HG03095 (cell line): ENCODE measurements at regions not wholly inside any gene's neighbourhood (a gene's known extent, or its start where the extent isn't known, plus 50 kb on each side); places are given as distances from the start of the nearest gene placed in this dataset.
"Not testable (repeated sequence)": the region's sequence is repeated elsewhere in the genome, so short reads cannot be mapped to it uniquely, and the experiment has no call there.

ENCODE experiments used
- ATAC-seq: cut with Tn5 transposase; IDR thresholded peaks from one replicate; pipeline ENCODE4 v1.9.1; 2021; ENCODE audit warnings: moderate library complexity; ENCODE audit not compliant: unreplicated experiment

- not testable (repeated sequence) for ATAC-seq
Observed at GRCh38 chr2:87343347-87343746, 321.7 kb upstream of the PLGLB1 start.

GRCh38 chr2:87345283-87345682, 323.6 kb upstream of the PLGLB1 start:
- not testable (repeated sequence) for ATAC-seq

- not testable (repeated sequence) for ATAC-seq
Observed at GRCh38 chr2:87348556-87348955, 326.9 kb upstream of the PLGLB1 start.

GRCh38 chr2:87349006-87349405, 327.4 kb upstream of the PLGLB1 start:
- ATAC-seq = not testable (repeated sequence)

- not testable (repeated sequence) for ATAC-seq
Observed at GRCh38 chr2:87352178-87352934, 330.7 kb upstream of the PLGLB1 start.

GRCh38 chr2:87353408-87353807, 331.8 kb upstream of the PLGLB1 start:
- not testable (repeated sequence) for ATAC-seq

GRCh38 chr2:87354102-87354501, 332.5 kb upstream of the PLGLB1 start:
- not testable (repeated sequence) for ATAC-seq

- not testable (repeated sequence) for ATAC-seq
Observed at GRCh38 chr2:87360250-87360649, 338.6 kb upstream of the PLGLB1 start.

GRCh38 chr2:87360927-87361326, 339.3 kb upstream of the PLGLB1 start:
- ATAC-seq = not testable (repeated sequence)

GRCh38 chr2:87361805-87362204, 340.2 kb upstream of the PLGLB1 start:
- ATAC-seq = not testable (repeated sequence)

- not testable (repeated sequence) for ATAC-seq
Observed at GRCh38 chr2:87364379-87364778, 342.7 kb upstream of the PLGLB1 start.

GRCh38 chr2:87365038-87365437, 343.4 kb upstream of the PLGLB1 start:
- not testable (repeated sequence) for ATAC-seq

- ATAC-seq = not testable (repeated sequence)
Observed at GRCh38 chr2:87386063-87386560, 361.8 kb upstream of the PLGLB2 start.

- not testable (repeated sequence) for ATAC-seq
Observed at GRCh38 chr2:87395784-87396183, 352.1 kb upstream of the PLGLB2 start.

- not testable (repeated sequence) for ATAC-seq
Observed at GRCh38 chr2:87396551-87397265, 351.2 kb upstream of the PLGLB2 start.

- not testable (repeated sequence) for ATAC-seq
Observed at GRCh38 chr2:87397276-87398065, 350.4 kb upstream of the PLGLB2 start.

- ATAC-seq = not testable (repeated sequence)
Observed at GRCh38 chr2:87398567-87399305, 349.2 kb upstream of the PLGLB2 start.

- no peak for ATAC-seq
Observed at GRCh38 chr2:87401726-87402345, 346.1 kb upstream of the PLGLB2 start.

- no peak for ATAC-seq
Observed at GRCh38 chr2:87403893-87404175, 344.1 kb upstream of the PLGLB2 start.
